GM12892 (cell line): ENCODE measurements at regions not wholly inside any gene's neighbourhood (a gene's known extent, or its start where the extent isn't known, plus 50 kb on each side); places are given as distances from the start of the nearest gene placed in this dataset.

Source experiments
- POLR2A ChIP-seq: IDR thresholded peaks from 2 replicates; pipeline ENCODE4 v1.6.1; 2011; ENCODE audit warnings: low read depth, low read length, control low read depth
- POLR2AphosphoS5 ChIP-seq: IDR thresholded peaks from 2 replicates; pipeline ENCODE4 v1.6.1; 2011; ENCODE audit warnings: low read depth, low read length, control low read depth
- TAF1 ChIP-seq: IDR thresholded peaks from 2 replicates; pipeline ENCODE4 v1.6.1; 2011; ENCODE audit warnings: low read depth, mild to moderate bottlenecking, control low read depth, low read length, borderline replicate concordance

DNA sequence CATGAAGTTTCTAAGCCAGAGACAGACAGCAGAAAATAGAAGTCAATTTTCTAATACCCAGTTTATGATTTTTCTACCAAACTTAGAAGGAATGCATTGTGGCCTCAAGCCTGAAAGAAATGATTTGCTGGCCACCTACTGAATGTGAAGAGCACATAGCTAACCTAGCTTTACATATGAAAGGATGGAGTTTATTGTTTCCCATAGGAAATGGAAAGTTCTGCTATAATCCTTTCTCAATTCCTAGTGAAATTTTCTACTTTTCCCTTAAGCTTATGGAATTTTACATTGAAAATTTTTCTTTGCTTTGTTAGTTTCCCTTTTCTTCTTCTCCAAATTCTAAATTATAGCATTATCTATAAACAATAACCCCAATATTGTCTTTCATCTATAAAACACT, 110.1 kb downstream of the TMEM167A start:
- TF ChIP-seq POLR2AphosphoS5 (no peak), POLR2A (no peak), TAF1 (no peak)
